K562 (cell line): ENCODE measurements at regions not wholly inside any gene's neighbourhood (a gene's known extent, or its start where the extent isn't known, plus 50 kb on each side); places are given as distances from the start of the nearest gene placed in this dataset.
A peak's percentile ranks its signal among the peaks of the same experiment; 100 is the strongest.

ENCODE experiments used
- ATAC-seq: fragments of 200-7000 bp; cut with Tn5 transposase; 3 replicates; pipeline ENCODE4 v1.9.1; 2020; ENCODE audit warnings: moderate library complexity
- BruUV-seq: library from RNA; stranded (reverse); fragments of 400-500 nt; replicated peaks from 2 replicates; lab custom pipeline; 2021; lab: Mats Ljungman, UMichigan
- CTCF ChIA-PET: fragments of 300-600 bp; formaldehyde crosslinking; extraction: SDS; loops from one replicate; lab custom pipeline; 2021; ENCODE audit warnings: low intra/inter-chr PET ratio; lab: Yijun Ruan, JAX
- POLR2A ChIA-PET: fragments of 300-600, 350-650 bp; sonication (Branson Sonifier 250); formaldehyde crosslinking; extraction: SDS; loops from one replicate; lab custom pipeline; 2021; ENCODE audit warnings: antibody characterized with exemption, inconsistent platforms; lab: Yijun Ruan, JAX
- DNase-seq, 4 experiments: peaks; one replicate each; pipeline versions ENCODE4 v3.0.0 to v3.0.0-alpha.2; 2011 to 2018; ENCODE audit warnings: low spot score in 3 of 4, mixed read lengths in 3 of 4; ENCODE audit errors: extremely low read depth in 1 of 4
- FAIRE-seq: peaks from 2 replicates; lab custom pipeline; 2011; peaks lifted over from hg19 to GRCh38; lab: Jason Lieb, UNC
- H2AFZ ChIP-seq: 2 replicates; pipeline ENCODE4 v1.6.0; 2011; ENCODE audit warnings: low read depth, low read length, control low read depth, inconsistent platforms
- H3K27ac ChIP-seq: fragments of 200-600 bp; 3 replicates; pipeline ENCODE4 v1.8.0; 2011; ENCODE audit warnings: low read depth, mild to moderate bottlenecking, control low read depth, inconsistent platforms, low read length, moderate library complexity, mixed read lengths; ENCODE audit errors: extremely low read depth
- H3K27me3 ChIP-seq, 2 experiments: fragments of 300-600 bp in 1 of 2; 2 replicates in 1 of 2; 3 replicates in 1 of 2; pipeline versions ENCODE4 v1.6.0 to v1.8.0; 2011; ENCODE audit warnings: inconsistent platforms in 2 of 2, low read length in 2 of 2, mild to moderate bottlenecking in 1 of 2, mixed read lengths in 1 of 2, moderate library complexity in 1 of 2; ENCODE audit not compliant: control insufficient read depth in 2 of 2, insufficient read depth in 2 of 2
- H3K36me3 ChIP-seq: fragments of 300-600 bp; 3 replicates; pipeline ENCODE4 v1.8.0; 2011; ENCODE audit warnings: mild to moderate bottlenecking, low read length, inconsistent platforms; ENCODE audit not compliant: control insufficient read depth, insufficient read depth
- H3K4me1 ChIP-seq, 2 experiments: fragments of 200-600 bp in 1 of 2; replicated peaks in 1 of 2; 2 replicates in 1 of 2; 3 replicates in 1 of 2; pipeline versions ENCODE4 v1.5.1 to v1.8.0; 2011; ENCODE audit warnings: inconsistent platforms in 2 of 2, low read length in 2 of 2, mild to moderate bottlenecking in 1 of 2, mixed read lengths in 1 of 2, moderate library complexity in 1 of 2; ENCODE audit not compliant: control insufficient read depth in 2 of 2, insufficient read depth in 2 of 2
- H3K4me2 ChIP-seq: 2 replicates; pipeline ENCODE4 v1.6.1; 2011; ENCODE audit warnings: low read length, control low read depth, inconsistent platforms, mixed read lengths; ENCODE audit not compliant: insufficient read depth
- H3K4me3 ChIP-seq: fragments of 200-600 bp; sonication (generic), shearing (Covaris generic); 2 replicates; pipeline ENCODE4 v1.5.1; 2016; ENCODE audit warnings: control low read depth, inconsistent platforms
- H3K79me2 ChIP-seq: fragments of 200-600 bp; 3 replicates; pipeline ENCODE4 v1.8.0; 2011; ENCODE audit warnings: low read length, inconsistent platforms; ENCODE audit not compliant: control insufficient read depth, insufficient read depth
- H3K9ac ChIP-seq, 2 experiments: 2 replicates each; pipeline versions ENCODE4 v1.6.0 to v1.6.1; 2011; ENCODE audit warnings: low read depth in 2 of 2, low read length in 2 of 2, control low read depth in 1 of 2, inconsistent platforms in 1 of 2, mild to moderate bottlenecking in 1 of 2, mixed read lengths in 1 of 2; ENCODE audit not compliant: insufficient read depth in 1 of 2
- H3K9me1 ChIP-seq: one replicate; pipeline ENCODE4 v1.6.0; 2011; ENCODE audit warnings: inconsistent platforms, mild to moderate bottlenecking, low read length, moderate library complexity; ENCODE audit not compliant: control insufficient read depth, insufficient read depth
- H3K9me3 ChIP-seq: replicated peaks from 2 replicates; pipeline ENCODE4 v1.5.1; 2011; ENCODE audit warnings: low read depth, low read length, inconsistent platforms; ENCODE audit not compliant: control insufficient read depth, insufficient read depth
- H4K20me1 ChIP-seq: replicated peaks from 2 replicates; pipeline ENCODE4 v1.6.1; 2011; ENCODE audit warnings: low read length, inconsistent platforms, mixed read lengths; ENCODE audit not compliant: control insufficient read depth, insufficient read depth
- CEBPZ ChIP-seq: fragments of 150-350 bp; IDR thresholded peaks from 2 replicates; pipeline ENCODE4 v1.6.1; 2014; ENCODE audit warnings: low read depth, mild to moderate bottlenecking, low read length, borderline replicate concordance
- FOXP1 ChIP-seq: sonication (generic); formaldehyde crosslinking; IDR thresholded peaks from 2 replicates; pipeline ENCODE4 v1.8.0; 2022; ENCODE audit warnings: mild to moderate bottlenecking, missing genetic modification reagents
- NCOA2 ChIP-seq, 2 experiments: fragments of 450-650 bp; IDR thresholded peaks; 2 replicates each; pipeline ENCODE4 v1.6.1; 2018; ENCODE audit warnings: mild to moderate bottlenecking in 2 of 2, moderate library complexity in 1 of 2; ENCODE audit not compliant: partially characterized antibody in 2 of 2
- RFX1 ChIP-seq: fragments of 450-650 bp; IDR thresholded peaks from 2 replicates; pipeline ENCODE4 v1.6.1; 2016; ENCODE audit warnings: mild to moderate bottlenecking, moderate library complexity
- RUNX1 ChIP-seq: sonication (generic); IDR thresholded peaks from 2 replicates; pipeline ENCODE4 v1.6.1; 2016; ENCODE audit warnings: antibody characterized with exemption, low read depth
- THRAP3 ChIP-seq: fragments of 450-650 bp; IDR thresholded peaks from 2 replicates; pipeline ENCODE4 v1.6.1; 2016; ENCODE audit warnings: mild to moderate bottlenecking, inconsistent platforms, borderline replicate concordance
- YBX1 ChIP-seq: fragments of 450-650 bp; IDR thresholded peaks from 2 replicates; pipeline ENCODE4 v1.7.1; 2016; ENCODE audit warnings: mild to moderate bottlenecking
- YY1 ChIP-seq, 3 experiments: IDR thresholded peaks; 2 replicates each; pipeline ENCODE4 v1.6.1; 2011; ENCODE audit warnings: low read length in 2 of 3, mild to moderate bottlenecking in 2 of 3, moderate library complexity in 2 of 3, borderline replicate concordance in 1 of 3, control low read depth in 1 of 3, low read depth in 1 of 3; ENCODE audit not compliant: insufficient read depth in 3 of 3, insufficient replicate concordance in 2 of 3, control insufficient read depth in 1 of 3, insufficient read length in 1 of 3; ENCODE audit errors: extremely low read depth in 1 of 3
- WGBS: fragments of 100-300 bp; shearing (Covaris generic); methylation state at CpG from one replicate; pipeline ENCODE4 v1.1.6; 2016; ENCODE audit warnings: low coverage, mixed read lengths; ENCODE audit not compliant: insufficient coverage; ENCODE audit errors: missing lambda C conversion rate; 5-methylcytosine and 5-hydroxymethylcytosine counted together
- in situ Hi-C: fragments of 300-500 bp; cut with MboI; formaldehyde crosslinking; loops from 4 replicates; pipeline ENCODE4 v1.15.0; 2018; ENCODE audit warnings: inconsistent platforms, mixed read lengths
- intact Hi-C: fragments of 100-400 bp; cut with micrococcal nuclease; formaldehyde crosslinking; loops from 2 replicates; pipeline ENCODE4 v1.14.2; 2022

GRCh38 chr2:60353863-60354262, 199.6 kb downstream of the BCL11A start:
- POLR2A ChIA-PET: no interaction called here
- 0% methylated on average over 2 of the region's 2 CpGs for WGBS
- Histone ChIP-seq H3K27me3 (peaks cover 7 to 18% of the 10 kb centered on the region in 2 experiments; a peak in 3 of 5 replicates), H3K27ac (no peak overlapping the region), H3K4me1 (no peaks in the 10 kb centered on the region), H2AFZ (no peak overlapping the region), H3K9ac (no peak overlapping the region), H3K9me3 (no peaks in the 10 kb centered on the region), H3K79me2 (no peaks in the 10 kb centered on the region)
- CTCF ChIA-PET: no interaction called here
- FAIRE-seq: no peak
- in situ Hi-C loops (no loop called here), intact Hi-C loops (no loop called here)
- TF ChIP-seq RFX1 (no peak), YY1 (IDR thresholded peaks at IDR 0.05; ENCODE audit: borderline replicate concordance in 1 of 3, control insufficient read depth in 1 of 3, extremely low read depth in 1 of 3, insufficient read depth in 3 of 3, insufficient read length in 1 of 3, insufficient replicate concordance in 2 of 3, low read depth in 1 of 3, low read length in 2 of 3) (peak in 1 of 3 experiments; percentile 11)
- TF ChIP-seq, all 486 proteins: peak for 1
- BruUV-seq: no TSS peak
- H3K4me3 ChIP-seq: no peak overlapping the region
- ATAC-seq (no peak), DNase-seq (no peak)
- no peaks in the 10 kb centered on the region for H3K9me1 ChIP-seq
- H3K36me3 ChIP-seq: no peaks in the 10 kb centered on the region
- no peak overlapping the region for H3K4me2 ChIP-seq
- H4K20me1 ChIP-seq: no peaks in the 10 kb centered on the region

DNA sequence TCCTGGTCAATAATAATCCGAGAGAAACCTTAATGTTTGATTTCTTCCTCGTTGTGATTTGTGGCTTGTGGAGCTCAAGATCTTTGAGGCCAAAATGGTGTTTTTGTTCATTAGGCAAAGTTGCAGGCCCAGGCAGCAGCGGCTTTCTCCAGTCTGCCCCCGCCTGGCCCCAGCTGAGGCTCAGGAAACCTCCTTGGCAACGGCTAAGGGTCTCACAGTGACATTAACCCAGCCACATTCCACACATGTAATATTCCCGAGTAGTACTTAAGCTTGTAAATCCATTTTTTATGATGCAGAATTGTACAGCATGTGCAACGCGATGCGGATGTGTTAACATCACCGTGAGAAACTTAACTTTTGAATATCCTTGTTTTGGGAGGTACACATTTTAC, 200.1 kb downstream of the BCL11A start:
- no peaks in the 10 kb centered on the region for H3K79me2 ChIP-seq
- under 1% methylated on average over 10 of the region's 10 CpGs for WGBS
- ATAC-seq (no peak), DNase-seq (no peak), FAIRE-seq (no peak)
- no peak overlapping the region for H3K9ac ChIP-seq
- intact Hi-C loops (no loop called here), in situ Hi-C loops (no loop called here)
- no peaks in the 10 kb centered on the region for H3K36me3 ChIP-seq
- CTCF ChIA-PET: no interaction called here
- H2AFZ ChIP-seq: no peak overlapping the region
- H4K20me1 ChIP-seq: no peaks in the 10 kb centered on the region
- H3K4me1 ChIP-seq: no peaks in the 10 kb centered on the region
- H3K27me3 ChIP-seq: peaks cover 7 to 18% of the 10 kb centered on the region in 2 experiments; a peak in 3 of 5 replicates
- no peak overlapping the region for H3K4me3 ChIP-seq
- H3K27ac ChIP-seq: no peak overlapping the region
- no peak overlapping the region for H3K4me2 ChIP-seq
- H3K9me1 ChIP-seq: no peaks in the 10 kb centered on the region
- no peak for TF ChIP-seq FOXP1
- no peak for TF ChIP-seq NCOA2 (IDR thresholded peaks at IDR 0.05; ENCODE audit: partially characterized antibody in 2 of 2)
- no peak for TF ChIP-seq YBX1
- TF ChIP-seq THRAP3: no peak
- TF ChIP-seq RUNX1: no peak
- TF ChIP-seq CEBPZ: no peak
- POLR2A ChIA-PET: no interaction called here
- BruUV-seq: no TSS peak
- H3K9me3 ChIP-seq: no peaks in the 10 kb centered on the region
